ENCODE measurements at regions not wholly inside any gene's neighbourhood (a gene's known extent, or its start where the extent isn't known, plus 50 kb on each side); places are given as distances from the start of the nearest gene placed in this dataset.
"Not testable (repeated sequence)": the region's sequence is repeated elsewhere in the genome, so short reads cannot be mapped to it uniquely, and the experiment has no call there.

DNA sequence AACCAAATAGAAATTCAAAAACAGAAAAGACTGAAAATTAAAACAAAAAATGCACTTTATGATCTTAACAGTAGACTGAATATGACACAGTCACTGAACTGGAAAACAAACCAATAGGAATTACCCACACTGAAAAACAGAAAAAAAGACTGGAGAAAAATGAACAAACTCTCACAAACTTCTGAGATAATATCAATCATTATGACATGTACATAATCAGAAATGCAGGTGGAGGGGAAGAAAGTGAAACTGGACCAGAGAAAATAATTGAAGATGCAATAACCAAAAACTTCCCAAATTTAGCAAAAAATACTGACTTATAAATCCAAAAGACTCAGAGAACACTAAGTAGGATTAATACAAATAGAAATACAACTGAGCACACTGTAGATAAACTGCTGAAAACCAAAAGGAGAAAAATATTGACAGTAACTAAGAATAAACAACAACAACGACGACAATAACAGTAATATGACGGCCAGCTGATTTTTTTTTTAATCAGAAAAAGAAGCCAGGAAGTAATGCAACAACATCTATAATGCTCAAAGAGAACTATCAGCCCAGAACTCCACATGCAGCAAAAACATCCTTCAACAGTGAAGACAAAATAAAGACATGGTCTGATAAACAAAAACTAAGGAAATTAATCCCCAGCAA, 108.1 kb downstream of the ZFAND4 start:
- no peak for DNase-seq

DNA sequence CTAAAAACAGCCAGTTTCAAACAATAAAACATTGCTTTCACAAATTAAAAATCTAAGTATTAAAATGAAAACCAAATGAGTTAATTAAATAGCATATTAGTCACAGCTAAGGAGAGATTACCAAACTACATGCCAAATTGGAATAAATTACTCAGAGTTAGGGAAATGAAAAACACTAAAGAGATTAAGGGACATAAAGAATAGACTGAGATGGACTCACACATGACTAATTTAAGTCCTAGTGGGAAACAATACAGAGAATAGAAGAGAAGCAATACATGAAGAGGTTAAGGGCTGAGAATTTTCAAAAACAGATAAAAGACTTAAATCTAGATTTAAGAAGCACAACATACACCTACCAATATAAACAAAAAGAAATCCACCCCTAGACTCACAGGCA, 110.6 kb downstream of the ZFAND4 start:
- no peak for DNase-seq

DNA sequence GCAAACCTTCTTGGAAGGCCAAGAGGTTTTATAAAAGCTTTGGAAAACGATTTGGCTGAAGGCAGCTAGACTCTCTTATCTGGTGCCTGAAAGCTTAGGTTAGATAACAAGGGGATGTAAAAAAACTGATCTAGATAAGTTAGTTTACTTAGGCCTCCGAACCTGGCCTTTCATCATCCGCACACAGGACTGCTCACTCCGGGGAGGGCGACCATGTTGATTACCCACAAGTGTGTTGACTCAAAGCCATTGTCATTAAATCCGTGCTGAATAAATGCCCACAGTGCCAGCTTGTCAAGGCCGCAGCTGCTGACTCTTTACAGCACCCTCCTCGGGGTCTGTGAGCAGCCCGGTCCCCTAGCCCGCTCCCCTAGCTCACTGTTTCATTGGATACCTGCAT, 112.3 kb downstream of the ZFAND4 start:
- no peak for DNase-seq

DNA sequence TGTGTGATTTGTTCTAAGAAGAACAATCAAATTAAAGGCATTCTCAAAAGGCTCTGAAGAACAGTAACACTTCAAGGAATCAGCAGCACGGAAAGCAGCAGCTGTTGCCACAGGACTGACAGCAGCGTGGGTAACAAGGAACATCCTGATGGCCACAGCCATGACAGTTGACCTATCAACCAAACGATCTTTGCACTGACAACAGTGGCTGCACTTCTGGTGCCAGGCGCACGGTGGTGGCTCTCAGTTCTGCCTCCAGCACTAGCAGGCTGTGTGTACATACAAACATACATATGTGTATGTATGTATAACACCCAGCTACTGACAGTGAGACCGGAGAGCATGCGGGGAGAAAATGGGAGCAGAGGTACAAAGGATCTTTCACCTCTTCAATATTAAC, 114.1 kb downstream of the ZFAND4 start:
- no peak for DNase-seq

DNA sequence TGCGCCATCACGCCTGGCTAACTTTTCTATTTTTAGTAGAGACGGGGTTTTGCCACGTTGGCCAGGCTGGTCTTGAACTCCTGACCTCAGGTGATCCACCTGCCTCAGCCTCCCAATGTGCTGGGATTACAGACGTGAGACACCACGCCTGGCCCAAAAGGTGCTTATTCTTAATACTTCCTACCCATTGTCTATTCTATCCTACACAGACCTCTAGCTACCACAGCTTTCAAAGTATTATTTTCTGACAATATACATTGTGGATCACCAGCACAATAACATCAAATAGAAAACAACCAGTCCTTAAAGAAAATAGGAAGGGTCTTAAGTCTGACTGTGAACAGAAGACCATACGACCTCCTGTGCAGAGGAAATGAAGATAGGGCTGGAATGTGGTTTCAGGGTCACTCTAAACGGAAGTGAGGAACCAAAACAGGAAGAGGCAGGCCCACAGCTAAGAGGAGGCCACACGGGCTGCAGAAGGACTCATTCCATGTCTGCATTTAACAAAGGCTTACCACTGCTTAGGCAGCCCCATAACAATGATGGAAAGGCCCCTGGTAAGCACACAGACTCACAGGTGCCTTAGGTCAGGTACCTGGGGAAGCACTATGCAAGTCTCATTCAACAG, 115.2 kb downstream of the ZFAND4 start:
- no peak for DNase-seq

DNA sequence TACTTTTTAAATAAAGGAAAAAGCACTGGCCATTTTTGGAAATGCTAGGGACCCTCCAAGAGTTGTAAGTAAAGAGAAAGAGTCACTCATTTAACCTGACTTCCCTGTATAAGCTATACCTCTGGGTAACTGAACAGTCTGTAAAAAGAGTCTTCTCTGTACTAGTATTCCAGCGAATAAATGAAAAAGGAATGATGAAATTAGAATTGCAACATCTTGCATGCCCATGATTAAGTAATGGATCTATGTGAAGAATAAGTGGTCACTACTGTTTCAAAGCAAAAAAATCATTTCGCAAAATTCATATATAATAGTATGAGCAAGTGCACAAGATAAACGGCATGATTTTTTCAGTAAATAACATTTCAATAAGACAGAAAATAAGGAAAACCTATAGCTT, 116.8 kb downstream of the ZFAND4 start:
- no peak for DNase-seq

DNA sequence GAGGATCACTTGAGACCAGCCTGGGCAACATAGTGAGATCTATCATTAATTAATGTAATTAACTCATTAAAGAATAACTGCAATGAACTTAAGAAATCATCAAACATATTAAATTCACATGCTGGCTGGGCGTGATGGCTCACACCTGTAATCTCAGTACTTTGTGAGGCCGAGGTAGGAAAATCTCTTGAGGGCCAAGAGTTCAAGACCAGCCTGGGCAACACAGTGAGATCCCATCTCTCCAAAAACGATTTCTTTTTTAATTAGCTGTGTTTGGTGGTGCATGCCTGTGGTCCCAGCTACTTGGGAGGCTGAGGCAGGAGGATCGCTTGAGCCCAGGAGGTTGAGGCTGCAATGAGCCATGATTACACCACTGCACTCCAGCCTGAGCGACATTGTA, 117.2 kb downstream of the ZFAND4 start:
- not testable (repeated sequence) for DNase-seq

DNA sequence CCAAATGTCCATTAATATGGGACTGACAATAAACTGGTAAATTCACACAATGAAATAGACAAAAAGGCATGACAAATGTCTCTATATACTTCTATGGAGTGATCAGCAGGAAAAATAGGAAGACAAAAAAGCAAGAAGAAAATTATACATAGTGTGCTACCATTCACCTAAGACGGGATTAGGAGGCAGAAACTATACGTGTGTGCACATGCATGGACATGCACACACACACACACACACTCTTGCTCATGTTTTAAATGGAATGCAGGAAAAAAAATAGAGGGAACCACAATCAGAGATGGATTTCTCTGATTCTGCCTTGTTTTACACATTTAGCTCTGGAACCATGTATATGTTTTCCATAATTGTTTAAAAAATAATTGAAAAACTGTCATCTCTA, 119.0 kb downstream of the ZFAND4 start:
- DNase-seq: no peak

DNA sequence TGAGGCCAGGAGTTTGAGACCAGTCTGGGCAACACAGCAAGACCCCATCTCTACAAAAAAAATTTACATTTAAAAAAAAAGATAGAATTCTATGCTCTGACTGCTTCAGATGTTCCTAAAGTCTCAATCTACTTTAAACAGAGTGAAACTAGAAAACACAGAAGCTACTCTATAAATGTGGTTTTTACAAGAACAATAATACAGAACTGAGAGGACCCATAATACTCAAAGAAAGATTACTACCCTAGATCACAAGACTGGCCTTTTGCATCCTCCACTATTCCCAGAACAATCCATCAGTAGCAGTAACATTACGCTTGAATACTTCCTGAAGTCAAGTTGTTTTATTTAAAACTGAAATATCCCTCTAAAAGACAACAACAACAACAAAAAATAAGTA, 119.4 kb downstream of the ZFAND4 start:
- DNase-seq: no peak

DNA sequence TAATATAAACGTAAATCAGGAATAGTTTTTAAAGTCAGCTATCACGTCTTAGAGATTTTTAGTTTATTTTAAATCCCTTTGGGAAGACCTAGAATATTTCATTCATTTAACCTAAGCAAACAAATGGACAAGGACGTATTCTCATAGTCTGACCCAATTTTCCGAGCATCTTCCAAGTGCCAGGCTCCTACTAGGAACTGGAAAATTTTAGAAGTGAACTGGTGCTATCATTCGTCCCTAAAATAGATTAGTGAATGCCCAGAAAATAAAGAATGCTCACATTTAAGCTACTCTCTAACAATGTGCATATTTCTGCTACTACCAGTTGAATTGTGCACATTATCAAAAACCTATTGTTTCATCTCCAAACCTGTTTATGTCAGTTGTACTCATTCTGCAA, 120.1 kb downstream of the ZFAND4 start:
- no peak for DNase-seq

DNA sequence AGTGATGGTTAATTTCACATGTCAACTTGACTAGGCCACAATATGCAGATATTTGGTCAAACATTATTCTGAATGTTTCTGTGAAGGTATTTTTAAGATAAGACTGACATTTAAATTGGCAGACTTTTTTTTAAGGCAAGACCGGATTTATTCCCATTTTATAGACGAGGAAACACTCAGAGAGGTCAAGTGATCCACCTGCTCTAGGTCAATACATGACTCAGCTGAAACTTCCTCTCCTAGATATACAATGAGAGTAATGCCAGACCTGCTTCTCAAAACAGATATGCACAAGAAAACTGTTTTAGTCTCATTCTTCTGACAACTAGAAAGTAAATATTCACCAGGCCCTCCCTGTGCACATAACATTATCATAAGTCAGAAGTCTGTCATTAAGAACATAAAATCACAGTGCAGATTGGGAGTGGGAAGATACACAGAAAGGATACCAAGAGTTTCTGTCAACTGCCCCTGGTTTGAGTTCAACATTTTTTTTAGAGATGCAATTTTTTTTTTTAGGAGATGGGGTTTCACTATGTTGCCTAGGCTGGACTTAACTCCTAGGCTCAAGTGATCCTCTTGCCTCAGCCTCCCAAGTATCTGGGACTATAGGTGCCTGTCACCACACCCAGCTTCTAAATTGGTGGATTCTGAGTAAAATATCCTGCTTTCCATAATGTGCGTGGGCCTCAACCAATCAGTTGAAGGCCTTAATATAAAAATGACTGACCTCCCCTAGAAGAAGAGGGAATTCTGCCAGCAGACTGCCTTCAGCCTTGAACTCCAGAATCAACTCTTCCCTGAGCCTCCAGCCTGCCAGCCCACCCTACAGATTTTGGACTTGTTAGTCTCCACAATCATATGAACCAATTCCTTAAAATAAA, 121.4 kb downstream of the ZFAND4 start:
- DNase-seq: no peak

DNA sequence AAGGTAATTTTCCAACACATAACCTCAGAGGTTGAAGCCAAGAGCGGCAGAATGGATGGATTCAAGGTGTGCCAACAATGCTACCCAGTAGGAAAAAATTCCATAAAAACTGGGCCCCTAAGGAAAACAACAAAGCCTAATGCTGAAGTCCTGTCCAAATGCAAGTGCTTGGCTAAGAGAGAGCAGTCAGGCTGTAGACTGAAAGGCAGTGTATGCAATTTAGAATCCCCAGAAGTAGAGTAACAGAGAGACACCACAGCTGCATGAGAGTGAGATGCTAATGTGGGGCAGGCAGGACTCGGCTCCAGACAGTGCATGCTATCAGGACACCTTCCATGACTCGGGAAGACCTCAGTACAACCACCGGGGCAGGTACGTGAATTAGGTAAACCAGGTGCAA, 124.5 kb downstream of the ZFAND4 start:
- no peak for DNase-seq

DNA sequence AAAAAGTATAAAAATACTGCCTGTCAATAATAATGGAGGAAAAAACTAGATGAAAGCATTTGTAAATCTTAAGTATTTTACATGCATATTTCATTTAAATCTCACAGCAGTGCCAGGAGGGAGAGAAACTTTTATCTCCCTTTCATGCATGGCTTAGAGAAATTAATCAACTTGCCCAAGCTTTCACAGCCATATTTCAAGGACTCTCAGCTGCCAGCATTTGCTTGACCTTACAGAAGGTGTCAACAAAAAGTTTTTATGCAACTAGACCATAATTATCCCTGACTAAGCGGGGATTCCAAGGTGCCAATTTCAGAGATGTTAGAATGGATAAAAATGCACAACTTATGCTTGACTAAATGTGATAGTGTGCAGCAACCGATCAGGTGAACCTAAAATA, 125.4 kb downstream of the ZFAND4 start:
- no peak for DNase-seq

DNA sequence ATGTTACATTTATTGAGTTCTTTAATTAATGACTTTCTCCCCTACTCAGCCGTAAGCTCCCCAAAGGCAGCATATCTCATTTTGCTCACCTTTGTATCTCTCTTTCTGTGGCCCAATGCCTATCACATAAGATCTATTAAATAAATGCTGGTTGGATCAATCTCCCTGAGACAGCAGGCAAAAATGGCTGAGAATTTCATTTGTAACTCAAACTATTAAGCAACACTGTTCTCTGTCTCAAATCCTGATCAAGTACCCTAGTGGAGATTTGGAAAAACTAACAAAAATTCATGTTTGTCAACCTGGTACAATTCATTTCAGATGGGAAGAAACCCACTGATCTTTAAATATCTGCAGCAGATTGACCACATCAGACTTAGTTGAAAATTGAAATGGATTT, 127.4 kb downstream of the ZFAND4 start:
- no peak for DNase-seq

DNA sequence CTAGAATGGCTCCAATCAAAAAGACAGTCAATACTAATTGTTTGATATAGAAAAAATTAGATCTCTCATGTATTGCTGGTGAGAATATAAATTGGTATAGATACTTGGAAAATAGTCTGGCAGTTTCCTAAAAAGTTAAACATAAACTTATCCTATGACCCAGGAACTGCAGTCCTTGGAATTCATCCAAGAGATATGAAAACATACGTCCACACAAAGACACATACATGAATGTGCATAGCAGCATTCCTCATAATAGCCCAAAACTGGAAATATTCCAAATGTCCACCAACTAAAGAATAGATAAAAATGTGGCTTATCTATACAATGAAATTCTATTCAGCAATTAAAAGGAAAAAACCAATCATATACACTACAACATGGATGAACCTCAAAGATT, 128.4 kb downstream of the ZFAND4 start:
- DNase-seq: no peak

DNA sequence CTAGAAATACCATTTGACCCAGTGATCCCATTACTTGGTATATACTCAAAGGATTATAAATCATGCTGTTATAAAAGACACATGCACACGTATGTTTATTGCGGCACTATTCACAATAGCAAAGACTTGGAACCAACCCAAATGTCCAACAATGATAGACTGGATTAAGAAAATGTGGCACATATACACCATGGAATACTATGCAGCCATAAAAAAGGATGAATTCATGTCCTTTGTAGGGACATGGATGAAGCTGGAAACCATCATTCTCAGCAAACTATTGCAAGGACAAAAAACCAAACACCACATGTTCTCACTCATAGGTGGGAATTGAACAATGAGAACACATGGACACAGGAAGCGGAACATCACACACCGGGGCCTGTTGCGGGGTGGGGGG, 131.5 kb downstream of the ZFAND4 start:
- not testable (repeated sequence) for DNase-seq

DNA sequence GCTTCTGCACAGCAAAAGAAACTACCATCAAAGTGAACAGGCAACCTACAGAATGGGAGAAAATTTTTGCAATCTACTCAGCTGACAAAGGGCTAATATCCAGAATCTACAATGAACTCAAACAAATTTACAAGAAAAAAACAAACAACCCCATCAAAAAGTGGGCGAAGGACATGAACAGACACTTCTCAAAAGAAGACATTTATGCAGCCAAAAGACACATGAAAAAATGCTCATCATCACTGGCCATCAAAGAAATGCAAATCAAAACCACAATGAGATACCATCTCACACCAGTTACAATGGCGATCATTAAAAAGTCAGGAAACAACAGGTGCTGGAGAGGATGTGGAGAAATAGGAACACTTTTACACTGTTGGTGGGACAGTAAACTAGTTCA, 132.0 kb downstream of the ZFAND4 start:
- not testable (repeated sequence) for DNase-seq

DNA sequence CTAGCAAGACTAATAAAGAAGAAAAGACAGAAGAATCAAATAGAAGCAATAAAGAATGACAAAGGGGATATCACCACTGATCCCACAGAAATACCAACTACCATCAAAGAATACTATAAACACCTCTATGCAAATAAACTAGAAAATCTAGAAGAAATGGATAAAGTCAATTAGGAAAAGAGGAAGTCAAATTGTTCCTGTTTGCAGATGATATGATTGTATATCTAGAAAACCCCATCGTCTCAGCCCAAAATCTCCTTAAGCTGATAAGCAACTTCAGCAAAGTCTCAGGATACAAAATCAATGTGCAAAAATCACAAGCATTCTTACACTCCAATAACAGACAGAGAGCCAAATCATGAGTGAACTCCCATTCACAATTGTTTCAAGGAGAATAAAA, 133.0 kb downstream of the ZFAND4 start:
- DNase-seq: not testable (repeated sequence)

DNA sequence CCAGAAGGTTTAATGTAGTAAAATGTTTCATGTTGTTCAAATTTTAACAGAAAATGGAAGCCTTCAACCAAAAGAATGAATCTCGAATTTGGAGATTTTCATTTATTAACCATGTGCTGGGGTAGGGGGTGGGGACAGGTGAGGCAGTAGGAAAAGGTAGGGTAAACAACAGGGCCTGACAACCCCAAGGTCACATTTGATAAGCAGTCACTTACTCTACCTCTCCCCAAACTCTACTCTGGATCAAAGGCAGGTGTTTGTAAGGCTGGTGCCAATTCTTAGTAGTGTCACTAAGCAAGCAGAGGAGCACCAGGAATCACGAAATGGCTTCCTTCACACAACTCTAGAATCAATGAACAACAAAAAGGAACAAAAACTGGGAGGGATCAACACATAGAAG, 138.0 kb downstream of the ZFAND4 start:
- DNase-seq: no peak

DNA sequence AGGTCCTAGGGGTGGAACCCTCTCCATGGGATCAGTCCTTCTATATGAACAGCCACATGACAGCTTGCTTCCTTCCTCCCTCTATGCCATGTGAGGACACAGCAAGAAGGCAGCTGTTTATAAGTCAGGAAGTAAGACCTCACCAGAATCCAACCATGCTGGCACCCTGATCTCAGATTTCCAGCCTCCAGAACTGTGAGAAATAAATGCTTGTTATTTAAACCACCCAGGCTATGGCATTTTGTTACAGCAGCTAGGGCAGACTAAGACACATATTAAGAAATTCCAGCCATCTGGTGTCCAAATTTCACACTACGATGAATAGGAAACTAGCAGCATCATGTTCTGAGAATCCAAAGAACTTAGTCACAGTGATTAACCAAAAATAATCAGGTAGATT, 140.1 kb downstream of the ZFAND4 start:
- no peak for DNase-seq

DNA sequence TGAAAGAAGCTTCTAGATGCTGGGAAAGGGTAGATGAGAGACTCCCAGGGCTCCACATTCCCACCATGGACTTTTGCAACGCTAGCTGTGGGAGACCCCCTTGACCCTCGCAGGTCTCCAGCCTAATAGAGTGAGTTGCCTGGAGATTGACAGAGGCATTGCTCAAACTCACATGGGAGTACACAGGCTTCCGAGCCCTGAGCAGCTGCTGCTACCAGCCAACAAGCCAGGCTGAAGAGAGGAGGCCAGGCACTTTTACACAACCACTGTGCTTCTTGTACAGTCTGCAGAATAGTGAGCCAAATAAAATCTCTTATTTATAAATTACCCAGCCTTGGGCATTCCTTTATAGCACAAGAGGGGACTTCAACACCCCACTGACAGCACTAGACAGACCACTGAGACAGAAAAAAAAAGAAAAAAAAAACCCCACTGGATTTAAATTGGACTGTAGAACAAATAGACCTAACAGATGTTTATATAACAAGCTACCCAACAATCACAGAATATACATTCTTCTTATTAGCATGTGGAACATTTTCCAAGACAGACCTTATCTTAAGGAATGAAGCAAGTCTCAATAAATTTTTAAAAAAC, 146.2 kb downstream of the ZFAND4 start:
- DNase-seq: no peak

DNA sequence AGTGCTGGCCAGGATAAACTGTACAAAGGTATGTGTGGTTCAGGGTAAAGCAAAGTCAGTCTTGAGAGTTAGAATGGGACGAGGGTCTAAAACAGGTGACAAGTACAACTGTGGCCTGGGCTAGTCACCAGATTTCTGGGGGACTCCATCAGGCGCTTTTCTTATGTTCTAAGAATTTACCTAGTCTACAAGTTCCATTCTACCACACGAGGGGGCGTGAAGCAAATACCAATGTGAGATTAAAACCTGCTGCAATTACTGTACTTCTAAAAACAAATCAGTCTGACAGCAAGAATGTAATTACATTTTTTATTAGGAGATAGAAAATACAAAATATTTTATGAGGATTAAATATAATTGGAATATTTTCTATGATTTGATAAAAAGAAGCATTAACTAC, 146.5 kb downstream of the ALOX5 start:
- no peak for DNase-seq

DNA sequence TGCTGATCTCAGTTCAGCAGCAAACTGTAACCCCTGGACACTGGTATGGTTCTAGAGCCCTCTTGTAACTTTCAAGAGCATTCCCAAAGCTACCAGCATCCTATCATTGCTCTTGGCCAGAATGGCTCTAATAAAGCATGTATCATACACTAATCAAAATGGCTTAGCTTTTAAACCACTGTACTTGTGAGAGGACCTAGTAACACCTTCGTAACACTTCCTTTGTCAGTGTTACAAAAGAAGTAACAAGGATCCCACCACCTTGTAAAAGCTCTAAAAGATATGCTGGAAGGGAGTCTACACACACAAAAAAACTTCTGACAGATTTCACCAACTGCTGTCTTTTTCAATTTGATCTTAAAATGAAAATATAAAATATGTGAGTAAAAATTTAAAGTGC, 144.7 kb downstream of the ALOX5 start:
- no peak for DNase-seq

DNA sequence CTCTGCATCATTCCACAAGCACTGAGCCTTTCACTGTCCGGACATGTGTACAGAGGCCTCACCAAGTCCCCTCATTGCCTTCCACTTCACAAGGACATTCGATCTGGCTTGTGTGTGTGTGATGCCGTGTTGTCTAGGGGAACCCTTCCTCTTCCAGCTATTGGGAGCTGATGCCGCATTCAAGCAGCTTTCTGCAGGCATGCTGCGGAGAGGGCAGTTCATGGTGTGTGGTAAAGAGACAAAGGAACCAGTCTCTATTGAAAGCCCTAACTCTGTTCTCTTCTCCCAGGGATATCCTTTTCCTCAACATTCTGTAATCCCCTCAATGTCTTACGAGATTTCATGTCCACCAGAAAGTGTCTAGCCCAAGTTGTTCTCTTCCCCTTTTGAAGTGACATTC, 141.6 kb downstream of the ALOX5 start:
- no peak for DNase-seq

Measured in DMS79 (cell line).